ENCODE measurements at regions not wholly inside any gene's neighbourhood (a gene's known extent, or its start where the extent isn't known, plus 50 kb on each side); places are given as distances from the start of the nearest gene placed in this dataset.

GRCh38 chr2:104599787-104600510, 254.0 kb upstream of the POU3F3 start:
- DNase-seq (ENCODE audit: low read depth, low spot score): no peak

DNA sequence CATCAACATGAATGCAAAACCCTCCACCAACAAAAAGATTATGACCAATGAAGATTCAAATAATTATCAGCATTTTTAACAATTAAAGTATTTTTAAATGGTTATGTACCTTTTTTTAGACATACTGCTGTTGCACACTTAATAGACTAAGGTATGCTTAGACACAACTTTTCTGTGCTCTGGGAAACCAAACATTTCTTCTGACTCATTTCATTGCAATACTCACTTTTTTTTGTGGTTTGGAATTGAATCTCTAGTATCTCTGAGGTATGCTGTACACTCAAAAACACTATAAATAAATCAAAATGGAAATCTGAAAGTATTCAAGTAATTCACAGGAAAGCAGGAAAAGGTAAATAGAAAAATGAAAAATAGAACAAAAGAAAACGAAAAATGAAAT, 247.9 kb upstream of the POU3F3 start:
- no peak for DNase-seq (ENCODE audit: low read depth, low spot score)

DNA sequence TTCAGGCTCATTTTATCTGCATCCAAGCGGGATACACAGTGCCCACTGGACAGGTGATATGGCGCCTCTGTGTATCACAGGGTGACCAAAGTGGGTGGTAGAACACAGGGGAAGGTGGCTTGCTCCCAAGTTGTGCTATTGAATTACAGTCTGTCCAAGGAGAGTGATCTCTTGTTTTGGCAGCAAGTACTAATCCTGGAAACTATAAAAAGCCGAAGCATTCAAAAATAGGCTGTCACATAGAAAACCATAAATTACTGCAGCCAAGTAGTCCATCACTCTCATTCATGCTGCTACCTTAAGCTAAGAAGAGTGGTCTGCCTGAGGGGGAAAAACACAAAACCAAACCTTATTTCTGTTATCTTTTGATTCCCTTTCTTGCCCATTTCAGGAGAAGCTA, 237.1 kb upstream of the POU3F3 start:
- no peak for DNase-seq (ENCODE audit: low read depth, low spot score)

DNA sequence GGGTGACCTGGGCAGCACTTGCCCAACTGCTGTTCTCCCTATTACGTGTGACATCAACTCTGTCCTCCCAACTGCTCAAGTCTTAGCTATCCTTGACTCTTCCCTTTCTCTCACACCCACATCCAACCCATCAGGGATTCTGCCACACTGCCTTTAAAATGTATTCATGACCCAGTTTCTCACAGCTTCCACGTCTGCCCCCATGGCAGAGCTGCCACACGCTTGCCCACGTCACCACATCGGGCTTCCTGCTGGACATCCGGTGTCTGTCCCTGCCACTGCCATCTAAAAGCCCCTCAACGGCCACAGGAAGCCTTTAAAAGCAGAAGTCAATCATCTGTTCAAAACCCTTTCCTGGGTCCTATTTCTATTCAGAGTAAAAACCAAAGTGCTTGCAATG, 233.1 kb upstream of the POU3F3 start:
- no peak for DNase-seq (ENCODE audit: low read depth, low spot score)

DNA sequence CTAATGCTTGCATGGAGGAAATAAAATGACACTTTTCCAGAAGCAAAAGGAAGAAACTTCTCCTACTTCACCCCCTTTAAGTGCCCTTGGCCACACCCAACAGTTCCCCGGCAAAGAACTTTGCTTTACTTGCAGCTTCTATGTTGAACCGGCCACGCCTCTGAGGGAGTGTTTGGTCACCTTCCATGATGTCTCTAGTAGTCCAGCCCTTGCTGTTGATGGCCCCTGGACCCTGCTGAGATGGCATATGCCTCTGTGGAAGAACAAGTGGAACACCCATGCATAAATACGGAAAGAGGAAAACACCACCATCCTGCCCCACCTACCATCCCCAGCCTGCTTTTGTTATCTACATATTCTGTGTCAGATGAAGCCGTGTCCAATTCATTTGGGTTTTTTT, 218.3 kb upstream of the POU3F3 start:
- no peak for DNase-seq (ENCODE audit: low read depth, low spot score)

DNA sequence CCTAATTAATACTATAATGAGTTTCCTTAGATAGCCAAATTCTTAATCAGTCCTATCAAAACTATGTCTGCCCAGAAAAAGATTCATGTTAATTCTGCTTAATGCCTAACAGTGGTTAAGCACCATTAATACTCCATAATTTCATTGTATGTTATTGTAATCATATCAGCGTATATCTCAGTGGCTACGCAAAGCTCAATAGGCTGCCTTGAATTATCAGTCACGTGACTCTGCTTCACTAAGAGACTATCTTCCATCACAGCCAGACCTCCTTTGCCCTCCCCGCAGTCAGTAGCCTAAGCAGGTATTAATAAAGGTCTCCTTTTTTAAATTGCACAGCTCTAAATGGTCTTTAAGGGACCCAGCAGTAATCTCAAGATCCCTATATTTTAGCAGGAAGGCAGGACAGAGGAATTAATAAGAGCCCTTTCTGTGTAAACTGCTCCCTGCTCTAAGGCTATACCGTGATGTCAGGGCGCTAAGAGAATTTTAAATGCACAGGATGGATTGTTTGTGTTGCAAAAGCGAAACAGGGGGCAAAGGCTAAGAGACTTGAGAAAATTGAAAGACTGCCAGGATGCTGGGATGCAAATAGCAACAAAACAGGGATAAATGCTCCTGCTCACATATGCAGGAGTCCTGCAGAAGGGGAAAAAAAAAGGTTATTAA, 215.6 kb upstream of the POU3F3 start:
- no peak for DNase-seq (ENCODE audit: low read depth, low spot score)

- no peak for DNase-seq (ENCODE audit: low read depth, low spot score)
Measured at GRCh38 chr2:104638859-104639202, 215.1 kb upstream of the POU3F3 start.

- no peak for DNase-seq (ENCODE audit: low read depth, low spot score)
Measured at GRCh38 chr2:104641786-104642185, 212.1 kb upstream of the POU3F3 start.

- DNase-seq (ENCODE audit: low read depth, low spot score): no peak
Measured at GRCh38 chr2:104648376-104648775, 205.5 kb upstream of the POU3F3 start.

- no peak for DNase-seq (ENCODE audit: low read depth, low spot score)
Measured at GRCh38 chr2:104649866-104650265, 204.0 kb upstream of the POU3F3 start.

DNA sequence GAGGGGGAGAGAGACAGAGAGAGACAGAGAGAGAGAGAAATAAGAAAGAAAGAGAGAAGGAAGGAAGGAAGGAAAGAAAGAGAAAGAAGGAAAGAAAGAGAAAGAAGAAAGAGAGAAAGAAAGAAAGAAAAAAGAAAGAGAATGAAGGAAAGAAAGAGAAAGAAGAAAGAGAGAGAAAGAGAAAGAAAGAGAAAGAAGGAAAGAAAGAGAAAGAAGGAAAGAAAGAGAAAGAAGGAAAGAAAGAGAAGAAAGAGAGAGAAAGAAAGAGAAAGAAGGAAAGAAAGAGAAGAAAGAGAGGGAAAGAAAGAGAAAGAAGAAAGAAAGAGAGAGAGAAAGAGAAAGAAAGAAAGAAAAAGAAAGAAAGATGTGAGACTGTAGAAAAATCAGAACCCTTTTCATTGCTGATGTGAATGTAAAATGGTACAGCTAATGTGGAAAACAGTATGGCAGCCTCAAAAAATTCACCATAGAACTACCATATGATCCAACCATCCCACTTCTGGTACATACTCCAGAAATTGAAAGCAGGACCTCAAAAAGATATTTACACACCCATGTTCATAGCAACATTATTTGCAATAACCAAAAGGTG, 203.4 kb upstream of the POU3F3 start:
- DNase-seq (ENCODE audit: low read depth, low spot score): no peak

GRCh38 chr2:104654811-104655210, 199.1 kb upstream of the POU3F3 start:
- no peak for DNase-seq (ENCODE audit: low read depth, low spot score)

DNA sequence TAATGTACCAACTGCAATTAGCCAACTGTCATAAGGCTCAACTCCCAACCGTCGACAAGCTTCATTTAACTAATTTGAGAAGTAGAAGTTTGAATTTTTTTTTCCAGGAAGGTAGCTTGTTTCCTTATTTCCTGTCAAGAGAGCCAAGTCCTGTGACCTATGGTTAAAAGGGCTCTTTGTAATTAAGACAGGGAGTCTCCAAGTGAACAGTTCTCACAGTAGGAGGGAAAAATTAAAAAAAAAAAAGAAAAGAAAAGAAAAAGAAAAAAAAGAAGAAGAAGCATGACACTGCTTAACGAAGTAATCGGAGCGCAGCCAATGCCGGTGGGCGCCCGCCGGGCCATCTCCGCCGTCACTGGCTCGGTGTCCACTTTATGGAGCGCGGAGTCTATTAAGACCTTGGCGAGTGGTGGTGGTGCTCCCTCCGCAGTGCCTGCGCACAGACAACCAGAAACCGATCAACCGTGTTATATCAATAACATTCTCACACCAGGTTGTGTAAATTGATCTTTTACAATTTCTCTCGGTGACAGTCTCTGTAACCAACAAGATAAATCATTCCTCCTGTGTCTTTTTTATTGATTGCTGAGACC, 197.2 kb upstream of the POU3F3 start:
- DNase-seq (ENCODE audit: low read depth, low spot score): no peak

DNA sequence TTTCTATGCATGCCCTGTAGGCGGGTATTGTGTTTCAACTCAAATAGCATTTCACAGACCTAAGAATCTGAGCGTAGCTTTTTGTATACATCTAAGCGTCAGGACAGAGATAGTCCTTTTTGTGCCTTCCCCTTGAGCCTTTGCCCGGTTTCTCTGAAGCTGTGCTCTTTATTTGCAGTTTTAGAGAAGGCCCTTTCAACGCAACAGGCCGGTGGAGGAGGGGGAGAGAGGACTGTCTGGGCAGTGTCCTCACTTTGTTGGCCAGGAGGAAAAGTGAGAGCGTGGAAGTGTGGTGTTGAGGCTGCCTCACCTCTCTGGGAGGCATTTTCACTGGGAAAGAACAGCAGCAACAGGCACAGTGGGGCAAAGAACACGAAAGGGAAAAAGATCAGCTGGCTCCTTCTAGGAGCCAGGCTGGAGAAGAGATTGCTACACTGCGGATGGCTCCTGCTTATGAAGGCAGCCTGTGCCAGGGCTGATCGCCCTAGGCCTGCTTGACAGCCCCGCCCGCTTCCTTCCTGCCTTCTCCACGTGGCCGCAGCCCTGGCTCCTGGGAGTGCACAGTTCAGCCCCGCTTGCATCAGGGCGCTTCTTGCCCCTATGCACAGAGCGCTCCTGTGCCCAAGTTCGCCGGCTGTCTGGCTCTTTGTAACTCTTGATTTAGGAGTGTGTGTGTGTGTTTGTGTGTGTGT, 195.6 kb upstream of the POU3F3 start:
- no peak for DNase-seq (ENCODE audit: low read depth, low spot score)

GRCh38 chr2:104658904-104659591, 194.9 kb upstream of the POU3F3 start:
- DNase-seq (ENCODE audit: low read depth, low spot score): no peak

GRCh38 chr2:104660991-104661390, 192.9 kb upstream of the POU3F3 start:
- no peak for DNase-seq (ENCODE audit: low read depth, low spot score)

DNA sequence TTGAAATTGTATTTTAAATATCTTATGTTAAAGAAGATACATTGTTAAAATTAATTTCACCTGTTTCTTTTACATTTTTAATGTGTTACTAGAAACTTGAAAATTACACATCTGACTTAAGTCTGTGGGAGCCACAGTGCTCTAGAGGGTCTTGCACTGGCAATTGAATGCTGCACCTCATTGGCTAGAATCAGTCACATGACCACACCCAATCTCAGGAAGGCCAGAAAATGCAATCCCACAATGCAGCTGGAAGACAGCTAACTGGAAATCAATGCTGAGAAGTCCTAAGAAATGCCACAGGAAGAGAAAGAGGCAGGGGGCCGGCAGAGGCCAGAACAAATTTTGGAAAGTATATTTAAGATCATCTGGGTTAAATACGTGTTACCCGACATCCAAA, 189.2 kb upstream of the POU3F3 start:
- DNase-seq (ENCODE audit: low read depth, low spot score): no peak

DNA sequence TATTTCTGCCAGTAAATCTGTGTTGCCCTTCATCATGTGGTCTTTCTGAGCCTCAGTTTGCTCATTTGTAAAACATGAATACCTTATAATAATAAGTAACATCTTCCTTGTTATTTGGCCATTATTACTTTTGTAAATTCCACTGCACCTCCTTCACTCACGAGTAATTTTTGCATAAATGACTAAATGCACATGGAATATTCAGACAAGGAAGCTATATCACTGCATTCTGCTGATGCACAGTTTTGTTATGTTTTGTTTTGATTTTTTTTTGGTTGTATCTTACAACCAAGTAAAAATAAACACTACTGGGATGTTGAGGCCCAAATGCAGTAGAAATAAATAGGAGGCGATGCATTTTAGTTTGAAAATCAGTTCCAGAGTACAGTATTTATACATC, 185.3 kb upstream of the POU3F3 start:
- no peak for DNase-seq (ENCODE audit: low read depth, low spot score)

- DNase-seq (ENCODE audit: low read depth, low spot score): no peak
Measured at GRCh38 chr2:104673225-104673624, 180.7 kb upstream of the POU3F3 start.

- no peak for DNase-seq (ENCODE audit: low read depth, low spot score)
Measured at GRCh38 chr2:104678181-104678580, 175.7 kb upstream of the POU3F3 start.

DNA sequence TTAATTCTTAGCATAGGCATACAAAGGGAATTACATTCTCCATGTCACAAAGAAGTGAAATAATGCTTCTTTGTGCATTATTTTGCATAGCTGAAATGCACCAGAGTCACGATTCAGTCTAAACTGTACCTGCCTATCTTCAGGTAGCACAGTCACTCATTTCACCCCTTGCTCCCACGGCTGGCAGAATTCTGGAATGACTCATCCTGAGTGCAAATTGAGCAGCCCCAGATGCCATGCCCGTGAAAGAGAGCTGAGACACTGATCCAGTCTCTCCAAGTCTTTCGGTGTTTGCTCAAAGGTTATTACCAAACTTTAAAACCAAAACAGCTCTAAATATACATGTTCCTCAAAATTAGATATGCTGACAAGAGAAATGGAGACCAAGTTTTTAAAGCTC, 168.3 kb upstream of the POU3F3 start:
- no peak for DNase-seq (ENCODE audit: low read depth, low spot score)

GRCh38 chr2:104687147-104687546, 166.8 kb upstream of the POU3F3 start:
- no peak for DNase-seq (ENCODE audit: low read depth, low spot score)
